ENCODE measurements at regions not wholly inside any gene's neighbourhood (a gene's known extent, or its start where the extent isn't known, plus 50 kb on each side); places are given as distances from the start of the nearest gene placed in this dataset.
"Not testable (repeated sequence)": the region's sequence is repeated elsewhere in the genome, so short reads cannot be mapped to it uniquely, and the experiment has no call there.

- no peak for DNase-seq (ENCODE audit: low read depth in 2 of 2)
Measured at GRCh38 chr3:30521156-30521715, 85.2 kb upstream of the TGFBR2 start.

GRCh38 chr3:30522476-30522875, 83.9 kb upstream of the TGFBR2 start:
- DNase-seq (ENCODE audit: low read depth in 2 of 2) = no peak

- no peak for DNase-seq (ENCODE audit: low read depth in 2 of 2)
Measured at GRCh38 chr3:30523366-30523765, 83.0 kb upstream of the TGFBR2 start.

GRCh38 chr3:30524357-30525040, 81.9 kb upstream of the TGFBR2 start:
- DNase-seq (ENCODE audit: low read depth in 2 of 2) = no peak

- no peak for DNase-seq (ENCODE audit: low read depth in 2 of 2)
Measured at GRCh38 chr3:30526031-30526430, 80.4 kb upstream of the TGFBR2 start.

- no peak for DNase-seq (ENCODE audit: low read depth in 2 of 2)
Measured at GRCh38 chr3:30527186-30527585, 79.2 kb upstream of the TGFBR2 start.

GRCh38 chr3:30527720-30528119, 78.7 kb upstream of the TGFBR2 start:
- no peak for DNase-seq (ENCODE audit: low read depth in 2 of 2)

GRCh38 chr3:30530084-30530483, 76.3 kb upstream of the TGFBR2 start:
- DNase-seq (ENCODE audit: low read depth in 2 of 2) = no peak

GRCh38 chr3:30531017-30531570, 75.3 kb upstream of the TGFBR2 start:
- DNase-seq (ENCODE audit: low read depth in 2 of 2) = no peak

- no peak for DNase-seq (ENCODE audit: low read depth in 2 of 2)
Measured at GRCh38 chr3:30535525-30535924, 70.9 kb upstream of the TGFBR2 start.

GRCh38 chr3:30538791-30539190, 67.6 kb upstream of the TGFBR2 start:
- DNase-seq (ENCODE audit: low read depth in 2 of 2) = no peak

- DNase-seq (ENCODE audit: low read depth in 2 of 2) = no peak
Measured at GRCh38 chr3:30539206-30539605, 67.2 kb upstream of the TGFBR2 start.

- DNase-seq (ENCODE audit: low read depth in 2 of 2) = no peak
Measured at GRCh38 chr3:30539772-30540171, 66.6 kb upstream of the TGFBR2 start.

GRCh38 chr3:30541156-30541555, 65.2 kb upstream of the TGFBR2 start:
- DNase-seq (ENCODE audit: low read depth in 2 of 2) = not testable (repeated sequence)

- no peak for DNase-seq (ENCODE audit: low read depth in 2 of 2)
Measured at GRCh38 chr3:30542897-30543296, 63.5 kb upstream of the TGFBR2 start.

GRCh38 chr3:30544812-30545211, 61.6 kb upstream of the TGFBR2 start:
- DNase-seq (ENCODE audit: low read depth in 2 of 2) = no peak

- no peak for DNase-seq (ENCODE audit: low read depth in 2 of 2)
Measured at GRCh38 chr3:30546934-30547333, 59.5 kb upstream of the TGFBR2 start.

GRCh38 chr3:30547716-30548115, 58.7 kb upstream of the TGFBR2 start:
- DNase-seq (ENCODE audit: low read depth in 2 of 2) = no peak

GRCh38 chr3:30548600-30548999, 57.8 kb upstream of the TGFBR2 start:
- DNase-seq (ENCODE audit: low read depth in 2 of 2) = no peak

- DNase-seq (ENCODE audit: low read depth in 2 of 2) = no peak
Measured at GRCh38 chr3:30549600-30549999, 56.8 kb upstream of the TGFBR2 start.

- no peak for DNase-seq (ENCODE audit: low read depth in 2 of 2)
Measured at GRCh38 chr3:30550246-30550645, 56.2 kb upstream of the TGFBR2 start.

- DNase-seq (ENCODE audit: low read depth in 2 of 2) = no peak
Measured at GRCh38 chr3:30551266-30551665, 55.1 kb upstream of the TGFBR2 start.

- DNase-seq (ENCODE audit: low read depth in 2 of 2) = no peak
Measured at GRCh38 chr3:30551927-30552326, 54.5 kb upstream of the TGFBR2 start.
